SU-DHL-6 (cell line): ENCODE measurements at regions not wholly inside any gene's neighbourhood (a gene's known extent, or its start where the extent isn't known, plus 50 kb on each side); places are given as distances from the start of the nearest gene placed in this dataset.

Experiments used
- CTCF ChIP-seq: fragments of 200-600 bp; sonication (generic); IDR thresholded peaks from one replicate; pipeline ENCODE4 v1.5.1; 2017; ENCODE audit warnings: antibody characterized with exemption, mild to moderate bottlenecking, low read length, moderate library complexity; ENCODE audit not compliant: insufficient read depth, poor library complexity, severe bottlenecking
- EZH2phosphoT487 ChIP-seq: fragments of 200-600 bp; sonication (generic), shearing (Covaris generic); conservative IDR thresholded peaks from 2 replicates; pipeline ENCODE4 v1.6.1; 2018; ENCODE audit warnings: mild to moderate bottlenecking, antibody characterized with exemption, low read length, moderate library complexity, mixed read lengths

GRCh38 chr4:173675446-173675845 is 145.4 kb upstream of the HAND2 start:
- TF ChIP-seq CTCF (no peak), EZH2phosphoT487 (no peak)
